HG03575 (cell line): ENCODE measurements at regions not wholly inside any gene's neighbourhood (a gene's known extent, or its start where the extent isn't known, plus 50 kb on each side); places are given as distances from the start of the nearest gene placed in this dataset.

Experiments used
- ATAC-seq: cut with Tn5 transposase; IDR thresholded peaks from one replicate; pipeline ENCODE4 v1.9.1; 2021; ENCODE audit not compliant: unreplicated experiment, insufficient number of reproducible peaks, low FRiP score; ENCODE audit errors: extremely low read depth

DNA sequence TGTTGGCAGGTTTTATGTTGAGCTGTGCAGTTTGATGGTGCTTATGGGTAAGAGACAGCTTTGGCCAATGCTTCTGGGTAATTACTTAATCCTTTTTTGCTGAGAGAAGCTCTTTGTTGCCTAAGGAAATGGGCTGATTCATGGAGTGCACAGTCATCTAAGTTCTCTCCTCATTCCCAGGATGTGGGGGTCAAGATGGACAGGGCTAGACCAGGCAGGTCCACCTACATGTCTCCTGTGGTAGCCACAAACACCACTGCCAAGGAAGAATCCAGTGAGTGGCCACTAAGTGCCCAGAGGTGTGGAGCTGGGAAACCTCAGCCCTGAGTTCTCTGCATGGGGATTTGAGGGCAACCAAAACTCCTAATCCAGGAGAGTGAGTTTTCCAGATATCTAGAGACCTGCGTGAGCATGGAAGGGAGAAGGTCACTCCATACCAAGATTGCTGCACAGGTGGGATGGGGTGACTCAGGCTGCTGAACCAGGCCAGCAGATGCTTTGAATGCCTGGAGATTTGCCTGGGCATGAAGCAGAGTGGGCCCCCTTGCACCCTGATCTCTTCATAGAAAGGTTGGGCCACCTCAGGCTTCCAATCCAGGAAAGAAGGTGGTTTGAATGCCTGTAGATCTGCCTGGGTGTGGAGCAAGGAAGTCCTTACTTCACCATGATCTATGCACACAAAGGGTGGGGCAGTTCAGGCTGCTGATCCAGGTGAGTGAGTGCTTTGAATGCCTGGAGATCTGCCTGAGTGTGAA lies 234.8 kb upstream of the GNPDA2 start:
- no peak for ATAC-seq

DNA sequence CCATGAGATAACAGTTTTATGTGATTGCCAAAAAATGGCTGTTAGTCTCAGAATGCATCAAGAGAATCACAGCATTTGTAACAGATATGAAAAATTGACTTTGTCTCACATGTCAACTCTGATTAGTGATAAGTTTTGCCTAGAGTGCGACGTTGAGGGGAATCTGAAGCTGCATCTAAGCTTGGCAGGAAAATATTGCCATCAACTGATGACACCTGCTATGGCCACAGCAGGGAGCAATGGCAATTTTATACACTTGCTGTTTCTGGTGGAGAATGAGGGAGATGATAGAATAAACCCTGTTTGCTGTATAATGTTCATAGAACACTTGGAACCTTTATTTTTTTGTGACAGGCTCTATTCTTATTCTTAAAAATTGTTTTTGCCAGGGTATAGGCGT lies 205.4 kb upstream of the GNPDA2 start:
- no peak for ATAC-seq

DNA sequence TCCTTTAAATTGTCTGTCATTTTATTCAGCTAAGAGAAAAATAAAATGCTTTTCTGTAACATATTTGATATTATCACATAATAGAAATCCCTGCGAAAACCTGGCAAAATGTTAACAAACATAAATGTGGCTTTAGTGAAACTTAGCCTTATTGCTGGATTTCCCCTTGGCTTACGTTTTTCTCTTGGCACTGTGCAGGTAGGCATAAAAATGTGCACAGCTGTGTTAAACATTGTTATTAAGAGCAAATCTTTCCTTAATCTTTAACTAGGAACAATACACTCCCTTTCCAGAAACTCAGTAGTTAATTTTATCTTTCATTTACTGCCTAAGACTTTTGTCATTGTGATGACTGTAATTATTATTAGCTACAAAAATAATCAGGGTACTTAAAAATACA lies 202.4 kb upstream of the GNPDA2 start:
- no peak for ATAC-seq

DNA sequence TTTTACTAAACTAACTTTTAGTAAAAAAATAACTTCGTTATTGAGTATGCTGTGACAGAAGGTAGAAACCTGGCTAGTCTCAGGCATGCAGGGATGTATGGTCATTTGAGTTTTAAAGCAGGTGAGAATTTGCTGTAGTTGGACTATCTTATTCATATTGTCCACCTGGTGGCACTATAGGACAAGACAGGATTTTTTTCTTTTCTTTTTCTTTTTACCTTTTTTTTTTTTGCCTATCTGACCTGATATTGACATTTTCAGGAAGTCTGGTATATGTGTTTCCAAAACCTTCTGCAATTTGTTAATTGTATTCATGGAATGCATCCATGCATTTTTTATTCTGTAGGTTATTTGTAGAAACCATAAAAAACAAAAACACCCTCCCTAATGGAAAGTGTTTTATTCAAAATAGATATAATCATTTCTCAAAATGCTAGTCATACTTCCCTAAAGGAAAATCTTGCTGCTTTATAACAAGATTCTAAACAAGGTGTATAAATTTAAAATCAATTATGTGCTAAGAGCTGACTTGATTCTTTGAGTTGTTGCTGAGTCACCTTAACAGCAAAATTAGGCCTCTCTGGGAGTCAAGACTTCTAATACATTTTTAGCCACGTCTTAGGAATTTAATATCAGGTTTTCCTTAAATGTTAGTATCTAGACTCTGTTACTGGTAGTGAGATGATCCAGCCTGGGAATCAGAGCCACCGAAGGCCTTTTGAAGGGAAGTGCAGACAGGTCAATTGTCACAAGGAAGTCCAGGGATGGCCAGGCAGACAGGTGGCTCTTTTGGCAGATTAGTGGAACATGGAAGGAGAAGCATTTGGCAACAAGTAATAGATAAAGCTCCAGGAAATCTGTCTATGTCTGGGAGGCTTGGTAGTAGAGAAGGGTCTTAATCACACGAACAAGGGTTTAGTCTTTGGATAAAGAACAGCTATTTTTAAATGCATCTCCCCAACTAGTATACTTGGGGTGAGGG lies 201.3 kb upstream of the GNPDA2 start:
- ATAC-seq: peak; percentile 48

DNA sequence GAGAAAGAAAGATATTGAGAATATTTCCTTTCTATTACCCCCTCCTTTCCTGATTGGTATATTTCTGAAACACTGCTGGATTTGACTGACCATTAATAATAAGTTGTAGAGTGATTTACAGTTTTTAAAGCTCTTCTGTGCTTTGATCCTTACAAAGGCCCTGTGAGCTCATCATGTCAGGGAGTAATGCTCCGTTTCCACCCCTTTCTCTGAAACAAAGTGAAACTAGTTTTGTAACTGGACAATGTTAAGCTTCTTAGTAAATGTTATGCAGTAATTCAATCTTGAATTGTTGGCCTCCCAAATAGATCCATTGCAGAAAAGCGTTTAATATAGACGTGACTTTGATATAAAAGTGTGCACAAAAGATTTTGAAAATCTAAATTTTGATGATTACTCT lies 190.1 kb upstream of the GNPDA2 start:
- ATAC-seq: no peak

DNA sequence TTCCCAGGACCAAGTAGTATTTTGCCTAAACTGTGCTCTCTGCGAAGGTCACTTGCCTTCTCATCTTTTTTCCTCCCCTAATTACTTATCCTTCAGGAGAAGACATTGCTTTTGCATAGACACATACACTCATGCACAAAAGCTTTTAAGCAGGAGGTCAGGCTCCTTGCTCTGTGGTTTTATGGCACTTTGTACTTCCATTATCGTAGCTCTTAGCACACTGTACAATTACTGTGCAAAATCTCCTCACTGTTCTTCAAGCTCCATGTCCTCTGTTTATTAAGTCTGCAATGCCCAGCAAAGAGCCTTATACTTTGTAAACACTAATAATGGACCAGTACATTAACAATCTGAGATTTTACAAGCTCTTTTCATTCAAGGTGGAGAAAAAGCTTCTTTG lies 188.4 kb upstream of the GNPDA2 start:
- no peak for ATAC-seq

DNA sequence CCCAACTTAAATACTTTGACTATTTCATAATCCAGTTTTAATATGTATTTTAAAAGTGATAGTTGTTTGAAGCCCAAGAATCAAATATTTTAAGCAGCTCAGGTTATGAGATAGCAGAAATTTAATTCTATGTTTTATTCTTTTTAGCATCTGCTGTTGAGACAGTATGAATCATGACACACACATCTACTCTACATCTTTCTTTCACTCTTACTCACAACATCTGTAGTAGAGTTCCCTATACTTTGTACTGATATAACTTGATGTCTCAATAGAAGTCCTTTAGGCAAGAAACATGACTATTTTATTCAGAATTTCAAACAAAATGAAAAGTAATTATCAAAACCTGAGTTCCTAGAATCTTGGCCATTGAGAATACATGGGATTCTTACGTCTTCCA lies 187.9 kb upstream of the GNPDA2 start:
- ATAC-seq: no peak

DNA sequence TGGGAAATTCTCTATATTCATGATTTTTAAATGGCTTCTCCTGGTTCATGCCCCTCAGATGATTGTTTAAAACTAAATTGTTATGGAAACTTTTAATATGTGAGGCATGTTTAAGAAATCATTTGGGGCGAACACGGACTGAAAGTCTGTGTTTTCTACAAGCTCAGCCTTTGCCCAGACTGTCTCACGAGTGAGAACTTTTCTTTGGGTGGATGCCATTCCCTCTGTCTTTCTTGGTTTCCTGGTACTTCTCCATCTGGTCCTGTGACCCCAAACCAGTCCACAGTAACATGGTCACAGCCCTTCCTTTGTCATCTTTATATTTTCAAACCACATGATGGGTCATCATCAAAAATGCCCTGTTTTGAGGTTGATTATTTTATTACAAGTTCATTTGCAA lies 186.6 kb upstream of the GNPDA2 start:
- ATAC-seq: no peak

DNA sequence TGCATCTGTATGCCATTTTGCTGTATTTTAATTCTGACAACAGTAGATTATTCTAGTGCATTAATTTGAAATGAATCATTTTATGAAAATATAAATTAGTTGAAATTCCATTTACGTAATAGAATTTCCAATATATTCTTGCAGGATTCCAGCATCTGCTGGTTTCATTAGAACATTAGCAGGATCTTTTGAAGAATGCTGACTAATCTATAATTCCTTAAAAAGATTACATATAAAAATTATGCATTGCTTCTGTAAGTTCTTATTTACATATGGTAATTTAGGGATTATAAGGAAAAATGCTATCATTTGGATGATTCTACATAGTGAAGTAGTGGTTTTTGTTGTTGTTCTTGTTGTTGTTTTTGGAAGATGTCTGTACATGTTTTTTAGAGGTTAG lies 182.2 kb upstream of the GNPDA2 start:
- no peak for ATAC-seq

DNA sequence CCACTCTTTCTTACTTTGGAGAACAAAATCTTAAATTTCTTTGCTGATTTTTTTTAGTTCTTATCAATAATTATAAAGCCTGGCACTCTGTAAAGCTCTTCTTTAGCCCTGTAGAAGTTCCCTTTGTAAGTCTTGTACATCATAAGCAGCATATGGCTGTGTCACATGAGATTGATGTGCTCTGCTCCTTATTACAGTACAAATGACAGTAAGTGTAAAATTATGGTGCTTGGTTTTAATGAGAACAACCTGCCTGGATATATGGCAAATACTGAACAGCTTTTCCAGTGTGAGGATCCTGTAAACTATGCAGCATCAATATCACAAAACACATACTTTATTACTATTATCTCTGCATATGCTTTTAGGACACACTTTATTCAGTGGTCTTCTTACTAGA lies 145.9 kb upstream of the GNPDA2 start:
- ATAC-seq: no peak

DNA sequence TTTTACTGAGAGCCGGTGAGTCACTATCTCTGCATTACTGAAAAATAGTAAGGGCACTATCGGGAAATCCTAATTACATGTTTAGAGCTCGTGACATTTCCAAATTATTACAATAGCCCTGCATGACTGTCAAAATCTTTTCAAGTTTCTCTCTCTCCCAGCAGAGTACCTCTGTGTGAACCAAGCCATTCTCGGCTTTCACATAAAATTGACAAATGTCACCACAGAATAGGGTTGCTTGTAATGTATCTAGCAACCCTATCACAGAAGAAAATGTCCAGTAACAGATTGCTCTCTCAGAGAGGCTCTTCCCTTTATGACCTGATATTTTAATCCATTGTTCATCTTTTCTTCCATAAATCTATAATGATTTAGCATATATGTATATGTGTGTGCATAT lies 144.8 kb upstream of the GNPDA2 start:
- ATAC-seq: no peak

DNA sequence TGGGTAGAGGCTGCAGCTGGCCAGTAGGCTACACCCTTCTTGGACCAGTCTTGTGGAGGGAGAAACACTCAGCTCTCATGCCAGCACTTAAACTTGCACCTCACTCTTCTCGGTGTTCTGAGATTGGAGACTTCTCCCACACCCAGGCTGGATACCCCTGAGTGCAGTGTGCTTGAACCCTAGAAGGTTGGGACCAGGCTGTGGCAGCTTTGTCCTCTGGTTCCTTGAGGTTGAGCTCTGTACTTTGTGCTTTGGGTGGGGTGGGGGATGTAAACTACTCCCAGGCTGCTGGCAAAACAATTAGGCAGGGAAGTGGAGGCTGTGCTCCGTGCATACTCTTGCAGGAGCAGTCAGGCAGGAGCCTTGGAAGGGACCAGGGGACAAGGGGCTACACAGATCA lies 143.6 kb upstream of the GNPDA2 start:
- ATAC-seq: no peak

DNA sequence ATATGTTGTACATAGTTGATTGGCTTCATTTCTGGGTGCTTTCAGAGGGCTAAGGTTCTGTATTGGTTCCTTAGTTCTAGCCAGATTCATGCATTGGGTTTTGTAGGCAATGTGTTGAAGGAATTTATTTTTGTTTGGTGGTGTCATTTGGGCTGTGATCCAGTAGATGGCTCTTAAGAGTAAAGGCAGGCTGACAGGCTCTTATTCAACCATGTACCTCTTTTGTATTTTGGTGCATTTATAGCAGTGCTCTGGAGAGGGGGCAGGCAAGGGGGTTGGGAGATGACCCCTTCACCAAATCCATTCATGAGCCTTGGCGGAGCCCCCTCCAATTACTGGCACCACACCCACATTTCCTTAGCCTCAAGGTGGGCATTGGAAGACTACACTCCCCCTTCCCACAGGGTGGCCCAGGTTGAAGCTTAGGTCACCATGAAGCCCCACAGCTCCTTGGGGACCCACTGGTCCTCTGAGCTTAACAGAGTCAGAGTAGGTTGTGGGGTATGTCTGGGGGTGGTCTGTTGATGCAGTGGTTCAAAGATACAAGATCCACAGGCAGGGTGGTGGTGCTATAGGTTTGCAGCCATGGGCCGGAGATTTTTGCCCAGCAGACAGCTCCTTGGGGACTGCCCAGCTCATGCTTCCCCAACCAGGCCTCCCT lies 143.0 kb upstream of the GNPDA2 start:
- no peak for ATAC-seq

DNA sequence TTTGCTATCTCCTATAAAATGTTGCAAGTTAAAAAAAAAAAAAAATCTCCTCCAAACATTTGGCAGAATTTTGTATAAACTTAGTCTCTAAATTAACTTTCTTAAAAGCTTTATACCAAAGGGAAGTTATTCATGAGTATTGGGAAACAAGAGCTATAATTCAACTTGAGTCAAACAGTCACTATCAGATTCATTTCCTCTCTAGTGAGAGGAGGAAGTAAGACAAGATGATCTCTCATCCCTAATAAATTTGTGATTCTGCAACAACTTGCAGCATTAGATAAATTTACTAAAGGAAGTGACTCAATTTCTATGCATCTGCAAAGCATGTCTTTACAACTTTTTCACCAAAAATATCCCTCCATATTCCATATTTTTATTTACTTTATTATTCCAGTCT lies 135.4 kb upstream of the GNPDA2 start:
- ATAC-seq: no peak

DNA sequence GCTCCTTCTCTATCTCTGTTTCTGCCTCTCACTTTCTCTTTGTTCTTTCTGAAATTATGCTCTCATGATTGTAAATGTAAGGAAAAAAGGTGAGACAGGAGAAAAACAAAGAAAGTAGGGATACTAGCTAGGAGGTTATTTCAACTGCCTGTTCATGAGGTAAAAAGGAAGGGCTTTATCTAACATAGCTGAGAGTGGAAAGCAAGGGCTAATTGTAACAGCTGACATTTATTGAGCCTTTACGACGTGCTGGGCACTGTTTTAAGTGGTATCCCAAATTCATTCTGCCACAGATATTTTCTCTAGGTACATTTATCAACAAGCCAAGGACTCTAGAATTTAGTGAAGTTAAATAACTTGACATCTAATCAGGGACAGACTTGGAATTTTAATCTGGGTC lies 133.1 kb upstream of the GNPDA2 start:
- ATAC-seq: no peak

DNA sequence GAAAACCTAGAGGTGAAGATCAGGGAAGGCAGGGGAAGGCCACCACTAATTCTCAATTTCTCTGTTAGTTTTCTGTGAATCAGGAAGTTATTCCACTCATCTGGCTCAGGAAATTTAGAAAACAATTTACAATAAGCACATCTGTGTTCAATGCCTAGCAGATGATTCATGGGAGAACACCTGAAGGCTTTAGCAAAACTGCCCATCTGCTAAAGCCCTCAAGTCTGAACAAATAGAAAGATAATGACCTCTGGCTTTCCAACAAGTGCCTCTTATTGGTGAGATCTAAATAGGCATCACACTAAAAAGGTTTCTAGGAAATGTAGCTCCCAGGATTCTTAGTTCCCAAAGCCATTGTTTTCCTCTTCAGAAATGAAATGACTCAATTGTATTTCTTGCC lies 122.1 kb upstream of the GNPDA2 start:
- no peak for ATAC-seq

DNA sequence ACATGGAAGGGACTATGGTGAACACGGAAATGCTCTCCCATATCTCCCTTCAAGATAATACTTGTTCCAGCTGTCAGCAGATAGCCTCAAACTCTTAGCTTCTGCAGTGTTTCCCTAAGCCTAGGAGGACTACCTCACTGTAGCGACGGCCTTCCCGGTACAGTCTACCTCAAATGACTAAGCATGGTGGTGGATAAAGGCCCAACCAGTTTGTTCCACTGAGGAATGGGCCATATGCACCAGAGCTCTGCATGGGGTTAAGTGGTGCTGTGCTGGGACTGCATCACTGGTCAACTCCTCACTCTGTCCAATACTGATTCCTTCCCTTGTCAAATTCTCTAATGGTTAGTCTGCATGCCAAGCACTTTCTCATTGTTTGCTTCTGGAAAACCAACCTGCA lies 119.6 kb upstream of the GNPDA2 start:
- ATAC-seq: no peak

DNA sequence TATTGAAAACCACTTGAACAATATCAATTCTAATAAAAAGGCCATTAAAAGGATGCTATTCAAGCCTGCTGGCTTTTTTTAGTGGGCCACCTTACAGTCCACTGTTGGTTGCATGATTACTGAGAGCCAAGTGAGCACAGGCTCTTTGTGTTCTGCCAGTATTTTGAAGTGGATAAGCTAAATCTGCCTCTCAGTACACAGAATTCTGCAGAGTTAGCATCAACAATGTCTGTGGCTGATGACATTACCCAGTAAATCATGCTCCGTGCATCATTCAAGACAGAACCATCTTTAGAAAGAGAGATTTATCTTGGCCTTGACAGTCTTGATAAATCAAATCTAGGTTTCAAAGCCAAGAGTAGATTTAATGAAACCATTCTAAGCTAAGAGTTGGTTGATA lies 119.0 kb upstream of the GNPDA2 start:
- no peak for ATAC-seq

DNA sequence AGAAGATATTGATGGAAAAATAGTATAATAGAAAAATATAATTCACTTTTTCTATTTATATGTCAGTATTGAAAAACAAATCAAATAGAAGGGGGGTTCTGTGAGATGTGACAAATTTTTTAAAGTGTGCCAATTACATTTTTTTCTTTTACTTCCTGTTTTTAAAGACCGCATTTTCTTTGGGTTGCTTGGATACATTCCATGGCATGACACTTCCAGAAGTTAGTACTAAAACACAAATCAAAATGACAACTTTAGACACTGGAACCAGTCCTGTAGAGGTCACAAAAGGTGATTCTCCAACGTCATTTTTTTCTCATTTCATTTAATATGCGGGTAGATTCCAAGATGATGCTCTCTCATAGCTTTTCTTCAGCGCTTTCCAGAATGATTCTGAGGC lies 116.2 kb upstream of the GNPDA2 start:
- no peak for ATAC-seq

DNA sequence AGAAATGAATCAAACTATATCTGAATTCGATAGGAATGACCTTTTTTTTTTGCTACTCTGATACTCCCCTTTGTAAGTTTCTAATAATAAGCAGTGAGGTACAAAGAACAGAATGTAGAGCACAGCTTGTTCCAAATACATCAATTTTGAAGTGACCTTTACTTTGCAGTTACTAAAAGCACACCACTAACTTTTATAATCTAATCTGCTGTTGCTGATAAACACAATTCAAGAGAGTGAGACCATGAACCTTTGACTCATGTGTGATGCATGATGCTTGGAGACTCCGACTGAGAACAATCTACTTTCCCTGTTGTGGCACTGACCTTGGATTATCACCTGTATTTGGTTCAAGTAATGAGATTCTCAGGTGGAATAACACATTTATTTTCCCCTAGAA lies 91.6 kb upstream of the GNPDA2 start:
- no peak for ATAC-seq
